ENCODE measurements at regions not wholly inside any gene's neighbourhood (a gene's known extent, or its start where the extent isn't known, plus 50 kb on each side); places are given as distances from the start of the nearest gene placed in this dataset.

- TF ChIP-seq CTCF (IDR thresholded peaks at IDR 0.05; ENCODE audit: extremely low read depth in 1 of 2, insufficient read depth in 1 of 2, low read depth in 1 of 2, low read length in 2 of 2) (no peak), MYC (IDR thresholded peaks at IDR 0.05; ENCODE audit: low read depth, low read length) (no peak), MAX (IDR thresholded peaks at IDR 0.05; ENCODE audit: insufficient read depth, insufficient read length) (no peak), POLR2A (IDR thresholded peaks at IDR 0.05; ENCODE audit: low read depth, low read length) (no peak), POLR2AphosphoS5 (IDR thresholded peaks at IDR 0.05; ENCODE audit: insufficient read depth, low read depth, low read length) (no peak), JUN (IDR thresholded peaks at IDR 0.05; ENCODE audit: borderline replicate concordance, insufficient read depth, insufficient read length, low read depth) (no peak)
Measured at GRCh38 chr22:22125579-22126468, 118.8 kb upstream of the VPREB1 start.

Measured in endothelial cell of umbilical vein (primary cell).